GM19025 (cell line): ENCODE measurements at regions not wholly inside any gene's neighbourhood (a gene's known extent, or its start where the extent isn't known, plus 50 kb on each side); places are given as distances from the start of the nearest gene placed in this dataset.
"Not testable (repeated sequence)": the region's sequence is repeated elsewhere in the genome, so short reads cannot be mapped to it uniquely, and the experiment has no call there.

ENCODE experiments used
- ATAC-seq: cut with Tn5 transposase; IDR thresholded peaks from one replicate; pipeline ENCODE4 v1.9.1; 2021; ENCODE audit warnings: mild to moderate bottlenecking, low read depth, moderate library complexity; ENCODE audit not compliant: unreplicated experiment

GRCh38 chr2:228541789-228542188, 360.3 kb upstream of the SPHKAP start:
- no peak for ATAC-seq

GRCh38 chr2:228540976-228541375, 359.5 kb upstream of the SPHKAP start:
- no peak for ATAC-seq

DNA sequence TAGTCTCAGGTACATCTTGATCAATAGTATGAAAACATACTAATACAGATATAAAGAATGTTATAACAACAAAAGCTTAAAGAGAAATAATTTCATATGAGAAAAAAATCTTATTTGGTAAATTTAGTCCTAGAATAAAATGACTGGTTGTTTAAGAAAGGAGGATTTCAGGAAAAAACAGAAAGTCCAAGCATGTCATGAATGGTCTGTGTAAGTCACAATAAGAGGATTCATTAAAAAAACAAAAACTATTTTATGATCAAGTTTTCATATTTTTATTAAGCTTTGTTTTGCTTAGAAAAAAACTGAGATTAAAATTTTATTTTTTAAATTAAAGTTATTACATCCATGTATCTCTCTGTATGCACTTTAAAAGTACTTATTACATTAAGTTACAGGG, 353.9 kb upstream of the SPHKAP start:
- no peak for ATAC-seq

GRCh38 chr2:228533156-228533555, 351.7 kb upstream of the SPHKAP start:
- ATAC-seq = no peak

- no peak for ATAC-seq
These were observed 350.7 kb upstream of the SPHKAP start for GRCh38 chr2:228532233-228532632.

DNA sequence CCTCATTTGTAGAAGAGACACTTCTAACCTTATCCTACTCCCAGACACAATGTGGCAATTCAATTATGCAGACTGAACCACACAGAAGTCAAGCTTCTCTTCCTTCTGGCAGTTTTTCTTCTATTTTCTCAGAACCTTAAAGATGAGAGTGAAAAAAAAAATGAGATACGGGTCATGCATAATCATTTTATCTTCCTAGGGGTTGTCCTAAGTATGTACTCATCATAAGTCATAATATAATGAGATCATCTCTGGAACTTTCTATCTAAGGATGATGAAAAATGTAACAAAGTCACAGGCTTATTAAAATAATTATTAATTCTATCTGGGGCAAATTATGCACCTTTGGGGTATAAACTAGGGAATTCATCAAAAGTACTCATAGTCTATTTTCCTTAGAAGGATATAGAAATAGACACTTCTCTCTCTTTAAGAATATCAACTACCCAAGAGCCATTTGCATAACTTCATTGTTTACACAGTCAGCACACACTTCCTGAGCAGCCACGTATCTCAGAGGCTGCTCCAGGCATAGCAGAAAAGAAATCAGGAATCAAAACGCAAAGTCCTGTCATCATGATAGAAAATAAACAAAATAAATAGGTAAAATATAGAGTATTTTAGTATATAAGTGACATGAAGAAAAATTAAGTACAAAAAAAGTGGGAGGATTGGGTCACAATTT, 345.9 kb upstream of the SPHKAP start:
- ATAC-seq = no peak

DNA sequence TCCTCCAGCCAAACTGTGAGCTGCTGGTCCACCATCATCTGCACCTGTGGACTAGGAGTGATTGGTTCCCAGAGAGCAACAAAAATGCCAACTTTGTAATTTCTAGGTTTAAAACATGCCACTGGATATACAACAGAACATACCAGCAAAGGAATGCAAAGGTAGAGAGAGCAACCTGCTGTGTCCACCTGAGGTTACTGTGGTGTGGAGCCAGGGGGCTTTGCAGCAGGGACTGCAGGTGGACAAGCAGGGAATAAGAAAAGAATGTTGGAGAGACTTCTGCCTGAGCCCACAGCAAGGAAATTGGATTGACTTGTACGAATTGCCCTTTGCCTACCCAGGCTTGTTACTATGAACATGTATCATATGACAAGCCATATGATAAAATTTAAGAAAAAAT, 345.2 kb upstream of the SPHKAP start:
- no peak for ATAC-seq

DNA sequence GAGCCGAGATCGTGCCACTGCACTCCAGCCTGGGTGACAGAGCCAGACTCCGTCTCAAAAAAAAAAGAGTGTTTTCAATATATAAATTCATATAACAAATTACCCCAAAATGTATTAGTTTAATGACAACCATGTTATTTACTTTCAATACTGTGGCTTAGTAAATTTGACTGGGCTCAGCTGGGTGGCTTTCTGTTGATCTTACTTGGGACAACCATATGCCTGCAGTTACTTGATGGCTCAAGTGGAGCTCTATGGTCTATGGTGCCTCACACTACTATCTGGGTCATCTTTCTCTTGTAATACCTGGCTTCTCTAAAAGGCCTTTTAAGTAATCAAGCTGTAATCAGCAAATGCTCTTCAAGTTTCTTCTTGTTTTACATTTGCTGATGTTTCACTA, 341.5 kb upstream of the SPHKAP start:
- ATAC-seq = no peak

DNA sequence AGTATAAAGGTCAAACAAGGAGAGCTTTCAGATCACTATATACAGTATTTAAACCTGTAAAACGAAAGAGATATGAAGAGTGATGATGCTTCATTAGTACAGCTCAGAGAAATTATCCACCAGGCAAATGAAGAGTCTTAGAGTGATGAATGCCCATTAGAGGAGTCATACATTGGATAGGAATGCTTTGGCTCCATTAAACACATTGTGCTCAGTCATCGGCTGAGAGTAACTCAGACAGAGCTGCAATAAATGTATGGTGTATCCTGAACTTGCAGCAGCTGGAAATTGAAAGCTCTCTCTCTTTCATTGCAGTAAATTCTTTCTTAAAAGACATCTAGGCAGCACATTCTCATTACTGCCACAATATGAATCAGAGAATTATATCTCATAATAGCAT, 340.8 kb upstream of the SPHKAP start:
- ATAC-seq = no peak

GRCh38 chr2:228519561-228519960, 338.1 kb upstream of the SPHKAP start:
- ATAC-seq = no peak

DNA sequence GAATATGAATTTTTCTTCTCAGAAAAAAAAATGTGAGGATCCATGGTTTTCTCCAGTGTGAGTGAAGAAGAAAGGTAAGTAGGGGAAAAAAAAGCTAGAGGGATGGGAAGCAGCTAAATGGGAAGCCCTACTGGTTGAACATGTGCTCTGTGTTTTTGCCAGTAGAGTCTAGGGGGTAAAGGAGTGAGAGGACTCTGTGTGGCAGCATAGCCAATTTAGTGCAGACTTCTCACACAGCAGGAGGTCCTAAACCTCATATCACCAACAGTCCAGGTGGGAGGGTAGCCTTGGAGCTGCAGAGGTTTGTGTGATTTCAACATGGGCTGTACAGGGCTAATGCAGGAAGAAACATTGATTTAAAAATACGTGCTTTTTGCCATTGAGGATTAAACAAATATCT, 334.5 kb upstream of the SPHKAP start:
- no peak for ATAC-seq

DNA sequence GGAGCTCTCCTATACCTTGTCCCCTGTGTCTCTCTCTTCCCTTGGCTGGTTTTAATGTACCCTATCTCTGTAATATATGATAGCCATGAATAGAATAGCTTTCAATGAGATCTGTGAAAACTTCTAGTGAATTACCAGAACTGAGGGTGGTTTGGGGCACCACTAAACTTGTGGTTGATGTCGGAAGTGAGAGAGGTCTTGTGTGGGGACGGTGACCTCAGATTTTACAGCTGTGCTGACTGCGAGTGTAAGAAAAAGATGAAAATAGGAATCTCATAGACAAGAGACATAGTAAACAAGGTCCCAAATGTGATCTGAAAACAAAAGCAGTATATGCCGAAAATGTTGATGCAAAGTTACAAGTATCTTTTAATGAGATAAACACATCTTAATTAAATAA, 332.0 kb upstream of the SPHKAP start:
- ATAC-seq = not testable (repeated sequence)

DNA sequence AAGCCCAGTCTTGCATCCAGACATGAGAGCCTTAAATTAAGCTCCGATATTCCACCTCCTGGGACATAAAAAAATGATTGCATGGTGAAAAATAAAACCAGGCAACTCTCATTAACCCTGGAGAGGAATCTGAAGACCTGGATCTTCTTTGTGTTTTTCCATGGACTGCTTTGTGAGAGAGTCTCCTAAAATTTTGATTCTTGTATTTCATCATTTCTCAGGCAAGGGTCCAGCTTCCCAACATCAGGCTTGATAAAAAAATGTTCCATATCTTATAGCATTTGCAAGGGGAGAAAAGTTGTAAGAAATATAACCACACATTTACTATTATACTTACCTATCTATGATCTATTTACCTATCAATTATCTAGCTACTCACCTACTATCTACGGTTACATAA, 327.5 kb upstream of the SPHKAP start:
- ATAC-seq = no peak

DNA sequence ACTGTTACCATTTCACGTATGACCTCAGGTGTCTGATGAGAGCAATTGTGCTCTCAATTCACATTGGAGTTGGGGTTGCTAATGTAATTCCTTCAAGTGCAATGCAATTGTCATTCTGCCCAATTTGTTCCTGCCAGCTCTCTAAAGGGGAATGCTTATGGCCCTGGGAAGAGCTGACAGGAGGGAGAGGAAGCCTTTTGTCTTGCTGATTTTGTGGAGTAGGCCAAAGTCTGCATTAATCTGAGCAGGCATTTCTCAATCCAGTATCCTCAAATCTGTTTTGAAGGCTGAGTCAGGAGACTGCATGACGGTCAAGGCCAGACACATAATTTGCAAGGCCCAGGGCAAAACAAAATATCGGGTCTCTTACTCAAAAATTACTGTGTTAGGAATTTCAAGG, 326.4 kb upstream of the SPHKAP start:
- no peak for ATAC-seq

DNA sequence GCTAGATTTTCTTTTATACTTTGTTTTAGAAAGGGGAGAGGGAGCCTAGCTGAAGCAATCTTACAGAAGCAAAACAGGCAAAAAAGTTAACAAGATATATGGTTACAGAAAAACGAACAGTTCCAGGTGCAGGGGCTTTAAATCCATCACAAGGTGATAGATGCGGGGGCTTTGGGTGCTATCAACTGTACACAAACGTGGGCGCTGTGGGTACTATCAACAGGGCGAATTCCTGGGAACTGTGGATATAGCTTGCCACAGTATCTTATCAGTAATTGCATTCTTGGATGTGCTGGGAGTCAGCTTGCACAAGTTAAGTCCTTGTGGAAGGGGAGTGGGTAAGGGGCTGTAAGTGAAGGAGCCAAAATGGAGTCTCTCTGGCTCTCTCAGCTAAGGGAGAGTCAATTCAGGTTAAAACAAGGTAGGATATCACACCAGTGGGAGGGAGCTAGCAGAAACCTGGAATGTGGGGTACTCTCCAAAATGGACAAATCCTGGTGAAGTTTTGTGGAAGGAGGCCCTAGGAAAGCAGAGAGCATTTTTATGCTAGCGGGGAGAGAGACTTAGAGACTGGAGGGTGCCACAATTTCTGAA, 325.8 kb upstream of the SPHKAP start:
- no peak for ATAC-seq

- ATAC-seq = no peak
These were observed 322.2 kb upstream of the SPHKAP start for GRCh38 chr2:228503731-228504130.

- ATAC-seq = no peak
These were observed 312.4 kb upstream of the SPHKAP start for GRCh38 chr2:228493852-228494251.

DNA sequence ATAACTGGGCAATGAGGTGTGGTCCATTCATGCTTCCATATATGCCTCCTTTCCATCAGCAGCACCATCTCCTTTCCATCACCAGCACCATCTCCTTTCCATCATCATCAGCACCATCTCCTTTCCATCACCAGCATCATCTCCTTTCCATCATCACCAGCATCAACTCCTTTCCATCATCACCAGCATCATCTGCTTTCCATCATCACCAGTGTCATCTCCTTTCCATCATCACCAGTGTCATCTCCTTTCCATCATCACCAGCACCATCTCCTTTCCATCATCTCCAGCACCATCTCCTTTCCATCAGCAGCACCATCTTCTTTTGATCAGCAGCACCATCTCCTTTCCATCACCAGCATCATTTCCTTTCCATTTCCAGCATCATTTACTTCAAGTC, 297.5 kb upstream of the SPHKAP start:
- no peak for ATAC-seq

GRCh38 chr2:228474466-228474865, 293.0 kb upstream of the SPHKAP start:
- no peak for ATAC-seq

GRCh38 chr2:228469721-228470120, 288.2 kb upstream of the SPHKAP start:
- no peak for ATAC-seq

GRCh38 chr2:228466851-228467250, 285.4 kb upstream of the SPHKAP start:
- ATAC-seq = no peak

DNA sequence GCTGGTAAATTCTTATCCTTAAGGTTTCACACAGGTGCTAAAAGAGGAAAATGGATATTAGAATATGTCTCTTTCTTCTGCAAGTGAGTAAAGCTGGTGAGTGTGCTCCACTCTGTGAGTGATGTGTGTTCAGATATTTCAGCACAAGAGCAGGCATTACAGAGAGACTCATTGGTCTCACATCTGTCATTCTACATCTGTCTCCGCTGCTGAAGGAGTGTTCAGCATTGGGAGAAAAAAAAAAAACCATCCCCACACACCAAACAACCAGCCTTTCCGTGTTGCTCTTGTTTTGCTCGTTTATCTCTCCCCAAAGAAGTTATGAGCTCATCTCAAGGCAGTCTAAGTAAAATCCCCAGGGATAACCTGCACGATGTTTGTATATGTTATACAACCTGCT, 283.9 kb upstream of the SPHKAP start:
- ATAC-seq = no peak

GRCh38 chr2:228458364-228458763, 276.9 kb upstream of the SPHKAP start:
- no peak for ATAC-seq
